ENCODE measurements at regions not wholly inside any gene's neighbourhood (a gene's known extent, or its start where the extent isn't known, plus 50 kb on each side); places are given as distances from the start of the nearest gene placed in this dataset.
"Not testable (repeated sequence)": the region's sequence is repeated elsewhere in the genome, so short reads cannot be mapped to it uniquely, and the experiment has no call there.

GRCh38 chr11:98733378-98733777 is 287.4 kb upstream of the CNTN5 start:
- TF ChIP-seq, protein P1, sequence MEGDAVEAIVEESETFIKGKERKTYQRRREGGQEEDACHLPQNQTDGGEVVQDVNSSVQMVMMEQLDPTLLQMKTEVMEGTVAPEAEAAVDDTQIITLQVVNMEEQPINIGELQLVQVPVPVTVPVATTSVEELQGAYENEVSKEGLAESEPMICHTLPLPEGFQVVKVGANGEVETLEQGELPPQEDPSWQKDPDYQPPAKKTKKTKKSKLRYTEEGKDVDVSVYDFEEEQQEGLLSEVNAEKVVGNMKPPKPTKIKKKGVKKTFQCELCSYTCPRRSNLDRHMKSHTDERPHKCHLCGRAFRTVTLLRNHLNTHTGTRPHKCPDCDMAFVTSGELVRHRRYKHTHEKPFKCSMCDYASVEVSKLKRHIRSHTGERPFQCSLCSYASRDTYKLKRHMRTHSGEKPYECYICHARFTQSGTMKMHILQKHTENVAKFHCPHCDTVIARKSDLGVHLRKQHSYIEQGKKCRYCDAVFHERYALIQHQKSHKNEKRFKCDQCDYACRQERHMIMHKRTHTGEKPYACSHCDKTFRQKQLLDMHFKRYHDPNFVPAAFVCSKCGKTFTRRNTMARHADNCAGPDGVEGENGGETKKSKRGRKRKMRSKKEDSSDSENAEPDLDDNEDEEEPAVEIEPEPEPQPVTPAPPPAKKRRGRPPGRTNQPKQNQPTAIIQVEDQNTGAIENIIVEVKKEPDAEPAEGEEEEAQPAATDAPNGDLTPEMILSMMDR (IDR thresholded peaks at IDR 0.05) = not testable (repeated sequence)
- not testable (repeated sequence) for TF ChIP-seq EZH2 (IDR thresholded peaks at IDR 0.05; ENCODE audit: borderline replicate concordance, insufficient read depth, low read depth, low read length, poor library complexity, severe bottlenecking)
